Stimulated activated CD4-positive, alpha-beta T cell treated with anti-CD3 and anti-CD28 coated beads, TNF-alpha, amount 100 ng/mL, for 24 hours (primary cell): ENCODE measurements at regions not wholly inside any gene's neighbourhood (a gene's known extent, or its start where the extent isn't known, plus 50 kb on each side); places are given as distances from the start of the nearest gene placed in this dataset.
"Not testable (repeated sequence)": the region's sequence is repeated elsewhere in the genome, so short reads cannot be mapped to it uniquely, and the experiment has no call there.

Experiments
- DNase-seq, 3 experiments: peaks; one replicate each; pipeline ENCODE4 v3.0.0-alpha.2; 2020; ENCODE audit warnings: low read depth in 3 of 3

DNA sequence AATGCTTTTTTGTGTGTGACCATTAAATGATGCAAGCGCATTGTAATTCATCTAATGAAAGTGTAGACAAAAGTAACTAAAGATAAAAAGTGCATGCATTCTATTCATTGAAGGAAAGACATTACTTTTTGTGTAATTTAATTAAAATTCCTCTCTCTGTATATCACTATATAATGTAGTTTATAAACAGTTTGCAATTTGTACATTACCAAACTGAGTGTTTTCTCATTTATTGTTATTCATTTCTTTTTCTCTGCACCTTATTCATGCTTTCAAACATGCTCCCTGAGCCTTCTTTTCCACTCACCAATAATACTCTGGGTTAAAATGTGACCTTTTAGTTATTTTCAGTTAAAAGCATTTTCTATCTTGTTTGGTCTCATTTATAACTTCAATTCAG, 713.7 kb upstream of the AADAT start:
- no peak for DNase-seq

GRCh38 chr4:170801771-170802170, 712.0 kb upstream of the AADAT start:
- no peak for DNase-seq

GRCh38 chr4:170794525-170794924, 704.8 kb upstream of the AADAT start:
- no peak for DNase-seq

DNA sequence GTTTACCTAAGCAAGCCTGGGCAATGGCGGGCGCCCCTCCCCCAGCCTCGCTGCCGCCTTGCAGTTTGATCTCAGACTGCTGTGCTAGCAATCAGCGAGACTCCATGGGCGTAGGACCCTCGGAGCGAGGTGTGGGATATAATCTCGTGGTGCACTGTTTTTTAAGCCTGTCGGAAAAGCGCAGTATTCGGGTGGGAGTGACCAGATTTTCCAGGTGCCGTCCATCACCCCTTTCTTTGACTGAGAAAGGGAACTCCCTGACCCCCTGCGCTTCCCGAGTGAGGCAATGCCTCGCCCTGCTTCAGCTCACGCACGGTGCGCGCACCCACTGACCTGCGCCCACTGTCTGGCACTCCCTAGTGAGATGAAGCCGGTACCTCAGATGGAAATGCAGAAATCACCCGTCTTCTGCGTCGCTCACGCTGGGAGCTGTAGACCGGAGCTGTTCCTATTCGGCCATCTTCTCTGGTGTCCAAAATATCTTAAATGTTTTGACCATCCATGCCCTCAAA, 698.8 kb upstream of the AADAT start:
- DNase-seq: not testable (repeated sequence)

- DNase-seq: no peak
Measured at GRCh38 chr4:170777663-170778062, 687.9 kb upstream of the AADAT start.

DNA sequence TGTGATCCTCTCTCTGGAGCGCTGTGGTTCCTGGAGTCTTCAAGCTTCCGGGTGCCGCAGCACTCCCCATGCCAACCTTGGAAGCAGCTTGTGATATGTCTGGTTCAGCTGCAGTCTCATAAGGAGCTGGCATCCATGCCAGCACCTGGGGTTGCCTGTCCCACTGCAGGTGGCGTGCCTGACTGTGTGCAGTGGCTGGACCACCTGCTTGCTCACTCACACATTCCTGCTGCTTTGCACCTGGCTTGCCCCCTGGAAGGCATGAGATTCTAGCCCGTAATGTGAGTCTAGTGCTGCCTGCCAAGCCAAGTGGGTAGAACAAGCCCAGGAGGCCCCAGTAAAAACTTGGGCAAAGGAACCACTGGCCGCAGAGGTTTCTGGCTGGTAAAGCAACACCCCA, 687.2 kb upstream of the AADAT start:
- no peak for DNase-seq

DNA sequence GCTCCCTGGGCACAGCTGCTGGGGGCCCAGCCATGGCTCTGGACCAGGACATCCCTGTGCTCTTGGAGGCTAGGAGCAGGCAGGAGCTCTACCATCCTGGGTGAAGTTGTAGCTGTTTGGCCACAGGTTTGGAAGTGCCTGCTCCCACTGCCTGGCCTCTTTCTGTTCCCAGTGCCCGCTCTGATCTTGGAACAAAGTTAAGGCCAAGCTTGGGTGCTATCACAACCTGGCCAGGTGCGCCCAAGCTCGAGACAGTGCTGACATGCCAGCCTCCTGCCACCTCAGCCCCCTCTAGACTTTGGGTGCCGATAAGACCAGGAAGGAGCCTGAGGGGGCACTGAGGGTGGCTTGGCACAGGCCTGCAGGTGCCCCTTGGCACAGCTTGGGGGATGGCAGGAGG, 686.1 kb upstream of the AADAT start:
- DNase-seq: no peak

GRCh38 chr4:170773709-170774273, 684.0 kb upstream of the AADAT start:
- no peak for DNase-seq

DNA sequence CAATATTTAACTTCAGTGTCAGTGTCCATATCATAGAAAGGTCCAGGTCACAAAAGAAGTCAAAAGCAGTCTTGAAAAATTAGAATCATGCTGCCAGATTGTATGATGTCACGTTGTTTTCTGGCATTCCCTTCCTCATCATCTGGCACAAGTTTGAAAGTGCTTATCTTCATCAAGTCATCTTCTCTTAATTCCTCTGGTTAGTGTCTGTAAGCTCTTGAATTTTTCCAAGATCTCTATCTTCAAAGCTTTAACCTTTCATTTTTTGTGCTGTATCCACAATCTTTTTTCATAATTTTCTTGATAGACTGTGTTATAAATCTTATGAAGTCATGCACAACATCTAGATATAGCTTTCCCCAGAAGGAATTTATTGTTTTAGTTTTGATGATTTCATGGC, 682.7 kb upstream of the AADAT start:
- DNase-seq: no peak

DNA sequence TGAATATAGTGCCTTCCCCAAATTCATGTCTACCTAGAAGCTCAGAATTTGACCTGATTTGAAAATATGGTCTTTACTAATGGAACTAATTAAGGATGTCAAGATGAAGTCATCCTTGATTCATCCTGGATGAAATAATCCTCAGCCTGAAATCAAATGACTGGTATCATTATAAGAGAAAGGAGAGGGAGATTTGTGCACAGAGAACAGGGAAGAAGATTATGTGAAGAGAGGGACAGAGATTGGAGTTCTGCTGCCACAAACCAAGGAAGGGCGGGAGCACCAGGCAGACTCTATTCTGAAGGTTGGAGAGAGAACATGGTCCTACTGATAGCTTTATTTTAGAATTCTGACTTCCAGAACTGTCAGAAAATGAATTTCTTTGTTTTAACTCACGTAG, 680.9 kb upstream of the AADAT start:
- no peak for DNase-seq

GRCh38 chr4:170769862-170770261, 680.1 kb upstream of the AADAT start:
- no peak for DNase-seq

DNA sequence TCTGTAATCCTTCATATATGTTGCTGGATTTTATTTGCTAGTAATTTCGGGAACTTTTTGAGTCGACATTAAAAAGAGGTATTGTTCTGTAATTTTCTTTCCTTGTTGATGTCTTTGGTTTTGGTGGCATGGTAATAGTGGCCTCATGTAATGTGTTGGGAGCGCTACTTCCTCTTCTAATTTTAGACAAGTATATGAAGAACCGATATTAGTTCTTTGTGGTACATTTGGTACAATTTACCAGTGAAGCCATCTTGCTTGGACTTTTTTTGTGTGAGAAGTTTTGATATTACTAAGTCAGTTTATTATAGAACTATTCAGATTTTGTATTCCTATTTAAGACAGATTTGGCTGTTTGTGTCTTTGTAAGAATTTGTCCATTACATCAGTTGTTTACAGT, 669.2 kb upstream of the AADAT start:
- DNase-seq: no peak

- no peak for DNase-seq
Measured at GRCh38 chr4:170750519-170750918, 660.8 kb upstream of the AADAT start.

DNA sequence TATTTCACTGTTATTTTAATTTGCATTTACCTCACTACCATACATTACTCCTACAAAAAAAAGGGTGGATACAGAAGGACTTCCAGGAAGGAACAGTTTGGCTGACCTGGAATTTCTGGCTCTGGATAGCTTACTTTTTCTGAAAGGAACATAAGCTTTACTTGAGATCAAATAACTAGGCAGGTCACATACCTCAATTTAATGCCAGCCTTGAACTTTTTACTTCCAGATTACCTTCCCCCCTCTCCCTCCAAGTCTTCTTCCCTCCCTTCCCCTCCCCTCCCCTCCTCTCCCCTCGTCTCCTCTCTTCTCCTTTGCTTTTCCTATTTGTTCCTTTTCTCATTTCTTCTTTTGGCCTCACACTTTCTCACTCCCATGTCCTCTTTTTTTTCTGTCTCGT, 659.2 kb upstream of the AADAT start:
- DNase-seq: no peak

GRCh38 chr4:170743633-170744032, 653.9 kb upstream of the AADAT start:
- DNase-seq: no peak

- no peak for DNase-seq
Measured at GRCh38 chr4:170741856-170742255, 652.1 kb upstream of the AADAT start.

GRCh38 chr4:170736710-170737109, 647.0 kb upstream of the AADAT start:
- DNase-seq: no peak

DNA sequence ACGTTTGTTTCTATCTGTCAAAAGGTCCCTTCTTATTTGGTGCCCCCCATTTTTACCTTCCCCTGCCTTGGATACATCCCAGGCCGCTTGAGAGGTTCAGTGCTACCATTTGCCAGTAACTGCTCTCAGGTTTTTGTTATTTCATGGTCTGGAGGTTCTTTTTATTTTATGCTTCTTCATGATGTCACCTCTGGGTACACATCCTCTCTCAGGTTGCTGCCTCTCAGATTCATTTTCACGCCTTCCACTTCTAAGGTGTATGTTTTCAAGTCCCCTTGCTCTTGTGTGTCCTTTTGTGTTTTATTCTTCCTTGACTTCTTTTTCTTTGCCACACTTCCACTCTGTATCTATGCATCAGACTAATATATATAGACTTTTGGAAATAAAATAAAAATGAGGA, 640.1 kb upstream of the AADAT start:
- no peak for DNase-seq

DNA sequence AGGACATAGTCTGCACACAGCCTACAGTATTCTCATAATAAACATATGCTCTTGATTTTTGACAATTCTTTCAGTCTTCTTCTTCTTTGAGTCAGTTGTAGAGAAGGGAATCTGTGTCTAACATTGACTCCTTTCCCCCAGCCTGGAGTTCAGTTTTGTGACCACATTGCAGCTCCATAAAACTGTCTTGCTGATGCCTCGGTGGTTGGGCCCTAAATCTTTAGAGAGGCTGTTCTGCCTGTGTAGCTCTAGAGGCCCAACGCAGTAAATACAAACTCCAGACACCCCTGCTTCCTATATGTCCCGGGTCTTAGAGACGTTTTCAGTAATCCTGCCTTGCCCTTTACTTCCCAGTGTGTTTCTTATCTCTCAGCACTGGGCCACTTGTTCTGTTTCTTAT, 639.5 kb upstream of the AADAT start:
- no peak for DNase-seq

GRCh38 chr4:170724191-170724590, 634.4 kb upstream of the AADAT start:
- no peak for DNase-seq

- no peak for DNase-seq
Measured at GRCh38 chr4:170723171-170723570, 633.4 kb upstream of the AADAT start.

DNA sequence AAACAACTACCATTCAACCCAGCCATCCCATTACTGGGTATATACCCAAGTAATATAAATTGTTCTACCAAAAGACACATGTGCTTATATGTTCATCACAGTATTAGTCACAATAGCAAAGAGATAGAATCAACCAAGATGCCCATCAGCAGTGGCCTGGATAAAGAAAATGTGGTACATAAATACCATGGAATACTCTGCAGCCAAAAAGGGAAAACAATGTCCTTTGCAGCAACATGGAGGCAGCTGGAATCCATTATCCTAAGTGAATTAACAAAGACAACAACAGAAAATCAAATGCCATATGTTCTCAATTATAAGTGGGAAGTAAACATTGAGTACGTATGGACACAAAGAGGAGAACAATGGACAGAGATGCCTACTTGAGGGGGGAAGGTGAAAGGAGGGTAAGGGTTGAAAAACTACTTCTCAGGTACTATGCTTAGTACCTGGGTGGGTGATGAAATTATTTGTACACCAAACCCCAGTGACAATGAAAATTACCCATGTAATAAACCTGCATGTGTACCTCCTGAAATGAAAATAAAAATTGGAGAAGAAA, 632.1 kb upstream of the AADAT start:
- no peak for DNase-seq

DNA sequence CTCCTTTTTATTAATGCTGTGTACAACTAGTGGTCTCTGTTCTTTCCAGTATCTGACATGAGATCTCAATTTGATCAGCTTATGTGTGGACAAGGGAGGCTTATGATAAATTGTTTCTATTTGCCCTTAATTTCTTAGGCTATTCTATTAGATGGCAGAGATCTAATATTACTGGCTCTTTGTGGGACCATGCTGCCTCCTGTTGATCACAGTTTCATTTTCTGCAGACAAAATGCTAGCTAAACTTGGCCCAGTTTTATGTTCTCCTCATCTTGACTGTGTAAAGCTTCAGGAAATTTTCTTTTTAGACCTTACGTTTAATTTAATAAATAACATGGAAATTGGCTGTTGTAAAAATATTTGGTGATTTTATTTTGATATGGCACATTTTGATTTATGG, 627.1 kb upstream of the AADAT start:
- no peak for DNase-seq

DNA sequence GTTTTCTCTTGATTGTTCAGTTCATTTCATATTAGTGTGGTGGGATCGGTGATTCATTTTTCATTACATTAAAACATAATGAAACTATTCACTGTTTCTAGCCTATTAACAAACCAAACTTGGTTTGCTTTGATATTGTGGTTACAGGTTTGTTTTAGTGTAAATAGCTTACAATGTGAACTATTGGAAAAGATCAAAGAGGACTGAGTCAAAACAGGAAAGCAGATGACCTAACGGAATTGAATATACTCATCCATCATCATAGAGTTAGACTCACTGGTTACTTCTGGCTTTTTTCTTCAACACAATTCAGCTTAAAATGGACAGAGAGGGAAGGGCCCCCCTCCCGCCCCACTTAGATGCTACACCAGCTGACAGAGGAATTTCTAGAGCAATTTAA, 616.2 kb upstream of the AADAT start:
- DNase-seq: no peak
